Erythroblast (primary cell): ENCODE measurements at regions not wholly inside any gene's neighbourhood (a gene's known extent, or its start where the extent isn't known, plus 50 kb on each side); places are given as distances from the start of the nearest gene placed in this dataset.

Experiments used
- GATA1 ChIP-seq: IDR thresholded peaks from 2 replicates; pipeline ENCODE4 v1.6.1; 2011; ENCODE audit warnings: low read depth, mild to moderate bottlenecking, control low read depth, low read length, moderate library complexity
- POLR2A ChIP-seq: IDR thresholded peaks from 2 replicates; pipeline ENCODE4 v1.6.1; 2011; ENCODE audit warnings: mild to moderate bottlenecking, low read length

GRCh38 chr1:101460739-101461138, 223.9 kb downstream of the S1PR1 start:
- TF ChIP-seq POLR2A: no peak
- no peak for TF ChIP-seq GATA1
